Neural cell (in vitro differentiated cells): ENCODE measurements at regions not wholly inside any gene's neighbourhood (a gene's known extent, or its start where the extent isn't known, plus 50 kb on each side); places are given as distances from the start of the nearest gene placed in this dataset.

Source experiments
- H2AFZ ChIP-seq: fragments of 200-600, 300-800 bp; sonication (generic), shearing (Covaris generic); 2 replicates; pipeline ENCODE4 v1.6.0; 2014; ENCODE audit warnings: low read depth, mild to moderate bottlenecking, antibody characterized with exemption, low read length, moderate library complexity
- H3F3A ChIP-seq: fragments of 200-600 bp; shearing (Covaris generic); 2 replicates; pipeline ENCODE4 v1.6.1; 2016; ENCODE audit warnings: mild to moderate bottlenecking, moderate library complexity, mixed read lengths, antibody characterized with exemption, low read length; ENCODE audit not compliant: insufficient read depth, poor library complexity, severe bottlenecking
- H3K27ac ChIP-seq: fragments of 200-600, 300-800 bp; sonication (generic), shearing (Covaris generic); 2 replicates; pipeline ENCODE4 v1.5.1; 2014; ENCODE audit warnings: mild to moderate bottlenecking, low read length, moderate library complexity
- H3K27me3 ChIP-seq: fragments of 300-800, 200-600 bp; sonication (generic), shearing (Covaris generic); 2 replicates; pipeline ENCODE4 v1.6.0; 2014; ENCODE audit warnings: mild to moderate bottlenecking, low read depth, low read length, moderate library complexity; ENCODE audit not compliant: insufficient read depth
- H3K36me3 ChIP-seq: fragments of 300-800, 200-600 bp; sonication (generic), shearing (Covaris generic); 2 replicates; pipeline ENCODE4 v1.5.1; 2014; ENCODE audit warnings: mild to moderate bottlenecking, antibody characterized with exemption, low read length, moderate library complexity; ENCODE audit not compliant: insufficient read depth
- H3K4me2 ChIP-seq: fragments of 300-800, 200-600 bp; sonication (generic), shearing (Covaris generic); 2 replicates; pipeline ENCODE4 v1.6.0; 2014; ENCODE audit warnings: mild to moderate bottlenecking, low read length
- H3K4me3 ChIP-seq: fragments of 300-800, 200-600 bp; sonication (generic), shearing (Covaris generic); 2 replicates; pipeline ENCODE4 v1.5.1; 2014; ENCODE audit warnings: mild to moderate bottlenecking, low read length, moderate library complexity
- H3K79me2 ChIP-seq: fragments of 200-600 bp; shearing (Covaris generic); replicated peaks from 2 replicates; pipeline ENCODE4 v1.6.0; 2014; ENCODE audit warnings: mild to moderate bottlenecking, low read length, moderate library complexity; ENCODE audit not compliant: insufficient read depth
- H3K9ac ChIP-seq: fragments of 300-800, 200-600 bp; sonication (generic), shearing (Covaris generic); 2 replicates; pipeline ENCODE4 v1.6.1; 2016; ENCODE audit warnings: mild to moderate bottlenecking, low read length, mixed read lengths
- H3K9me2 ChIP-seq: fragments of 200-600 bp; shearing (Covaris generic); 2 replicates; pipeline ENCODE4 v1.6.1; 2016; ENCODE audit warnings: mild to moderate bottlenecking, low read length, mixed read lengths; ENCODE audit not compliant: insufficient read depth
- H3K9me3 ChIP-seq: fragments of 200-600, 300-800 bp; sonication (generic), shearing (Covaris generic); 2 replicates; pipeline ENCODE4 v1.6.1; 2016; ENCODE audit warnings: mild to moderate bottlenecking, mixed run types, low read length, moderate library complexity, mixed read lengths
- H4K20me1 ChIP-seq: fragments of 200-600 bp; shearing (Covaris generic); 2 replicates; pipeline ENCODE4 v1.6.1; 2016; ENCODE audit warnings: mild to moderate bottlenecking, mixed run types; ENCODE audit not compliant: insufficient read depth
- CTCF ChIP-seq: fragments of 450-650 bp; IDR thresholded peaks from 2 replicates; pipeline ENCODE4 v1.5.1; 2014; ENCODE audit warnings: antibody characterized with exemption, mild to moderate bottlenecking, moderate library complexity; ENCODE audit not compliant: poor library complexity, severe bottlenecking
- EP300 ChIP-seq: fragments of 450-650 bp; conservative IDR thresholded peaks from 2 replicates; pipeline ENCODE4 v1.6.1; 2014; ENCODE audit warnings: antibody characterized with exemption, mild to moderate bottlenecking, moderate library complexity; ENCODE audit not compliant: poor library complexity, severe bottlenecking
- EZH2 ChIP-seq: fragments of 200-600, 300-800 bp; shearing (Covaris generic), sonication (generic); IDR thresholded peaks from 2 replicates; pipeline ENCODE4 v1.6.1; 2014; ENCODE audit warnings: antibody characterized with exemption, low read length, borderline replicate concordance, mild to moderate bottlenecking; ENCODE audit not compliant: insufficient read depth, poor library complexity, severe bottlenecking
- MXI1 ChIP-seq: fragments of 450-650 bp; conservative IDR thresholded peaks from 2 replicates; pipeline ENCODE4 v1.6.1; 2014; ENCODE audit warnings: antibody characterized with exemption, mild to moderate bottlenecking; ENCODE audit not compliant: poor library complexity, severe bottlenecking
- POLR2AphosphoS5 ChIP-seq: IDR thresholded peaks from 2 replicates; pipeline ENCODE4 v1.6.1; 2012
- RAD21 ChIP-seq: fragments of 450-650 bp; conservative IDR thresholded peaks from 2 replicates; pipeline ENCODE4 v1.6.1; 2014; ENCODE audit warnings: antibody characterized with exemption, mild to moderate bottlenecking, moderate library complexity
- REST ChIP-seq: IDR thresholded peaks from 2 replicates; pipeline ENCODE4 v1.6.1; 2012; ENCODE audit warnings: borderline replicate concordance
- SMC3 ChIP-seq: fragments of 450-650 bp; conservative IDR thresholded peaks from 2 replicates; pipeline ENCODE4 v1.6.1; 2014; ENCODE audit warnings: antibody characterized with exemption, mild to moderate bottlenecking, moderate library complexity; ENCODE audit not compliant: poor library complexity
- TAF1 ChIP-seq: IDR thresholded peaks from 2 replicates; pipeline ENCODE4 v1.6.1; 2012; ENCODE audit warnings: low read depth

GRCh38 chr3:176740906-176741663 is 456.2 kb downstream of the TBL1XR1 start:
- Histone ChIP-seq H3K9ac (no peak overlapping the region), H3K27ac (no peak overlapping the region), H3F3A (no peaks in the 10 kb centered on the region), H3K9me3 (no peaks in the 10 kb centered on the region), H3K4me2 (no peak overlapping the region), H4K20me1 (no peaks in the 10 kb centered on the region), H3K36me3 (no peaks in the 10 kb centered on the region), H3K79me2 (no peaks in the 10 kb centered on the region), H3K9me2 (no peaks in the 10 kb centered on the region), H3K4me3 (no peak overlapping the region), H3K27me3 (no peaks in the 10 kb centered on the region), H2AFZ (no peak overlapping the region)
- TF ChIP-seq EZH2 (no peak), REST (no peak), SMC3 (no peak), TAF1 (no peak), EP300 (no peak), MXI1 (no peak), CTCF (no peak), POLR2AphosphoS5 (no peak), RAD21 (no peak)

GRCh38 chr3:176739159-176739558 is 458.1 kb downstream of the TBL1XR1 start:
- Histone ChIP-seq H3K27me3 (no peaks in the 10 kb centered on the region), H2AFZ (no peak overlapping the region), H3K27ac (no peak overlapping the region), H3K4me2 (no peak overlapping the region), H3K4me3 (no peak overlapping the region), H3K9me2 (no peaks in the 10 kb centered on the region), H3K79me2 (no peaks in the 10 kb centered on the region), H3K36me3 (no peaks in the 10 kb centered on the region), H3K9me3 (no peaks in the 10 kb centered on the region), H3K9ac (no peak overlapping the region), H3F3A (no peaks in the 10 kb centered on the region), H4K20me1 (no peaks in the 10 kb centered on the region)
- no peak for TF ChIP-seq RAD21
- no peak for TF ChIP-seq EP300
- TF ChIP-seq CTCF: no peak
- TF ChIP-seq EZH2: no peak
- no peak for TF ChIP-seq REST
- no peak for TF ChIP-seq SMC3
- TF ChIP-seq POLR2AphosphoS5: no peak
- TF ChIP-seq TAF1: no peak
- TF ChIP-seq MXI1: no peak
